SK-N-SH treated with all-trans-retinoic acid at 6 μM for 48 hours (cell line): ENCODE measurements at regions not wholly inside any gene's neighbourhood (a gene's known extent, or its start where the extent isn't known, plus 50 kb on each side); places are given as distances from the start of the nearest gene placed in this dataset.

Source experiments
- BACH2 ChIP-seq: fragments of 250-450 bp; sonication (Bioruptor Pico); IDR thresholded peaks from 2 replicates; pipeline ENCODE4 v1.9.0; 2021; ENCODE audit warnings: mild to moderate bottlenecking, borderline replicate concordance
- CSDC2 ChIP-seq: fragments of 250-450 bp; sonication (Bioruptor Pico); IDR thresholded peaks from 2 replicates; pipeline ENCODE4 v1.5.0; 2020; ENCODE audit warnings: mild to moderate bottlenecking, moderate library complexity
- ESRRG ChIP-seq: fragments of 250-450 bp; sonication (Bioruptor Pico); IDR thresholded peaks from 2 replicates; pipeline ENCODE4 v1.6.1; 2021; ENCODE audit warnings: mild to moderate bottlenecking
- GLIS3 ChIP-seq: fragments of 250-450 bp; sonication (Bioruptor Pico); IDR thresholded peaks from 2 replicates; pipeline ENCODE4 v1.5.0; 2020; ENCODE audit warnings: mild to moderate bottlenecking, moderate library complexity
- OSR1 ChIP-seq: fragments of 250-450 bp; sonication (Bioruptor Pico); IDR thresholded peaks from 2 replicates; pipeline ENCODE4 v1.8.0; 2022; ENCODE audit warnings: moderate library complexity, mild to moderate bottlenecking, inconsistent platforms
- ZFP3 ChIP-seq: fragments of 250-450 bp; sonication (Bioruptor Pico); IDR thresholded peaks from 2 replicates; pipeline ENCODE4 v1.5.0; 2020; ENCODE audit warnings: mild to moderate bottlenecking, moderate library complexity
- ZNF8 ChIP-seq: fragments of 450-650 bp; formaldehyde crosslinking; IDR thresholded peaks from 2 replicates; pipeline ENCODE4 v1.5.0; 2020; ENCODE audit warnings: mild to moderate bottlenecking, moderate library complexity
- TF ChIP-seq, protein P1 (sequence below): fragments of 250-450 bp; sonication (Bioruptor Pico); IDR thresholded peaks from 2 replicates; pipeline ENCODE4 v1.8.0; 2020; ENCODE audit warnings: mild to moderate bottlenecking, moderate library complexity, borderline replicate concordance
- TF ChIP-seq, protein P2 (sequence below): fragments of 250-450 bp; sonication (Bioruptor Pico); IDR thresholded peaks from 2 replicates; pipeline ENCODE4 v1.5.1; 2020; ENCODE audit warnings: low read depth, mild to moderate bottlenecking, moderate library complexity
- TF ChIP-seq, protein P3 (sequence below): fragments of 250-450 bp; sonication (Bioruptor Pico); IDR thresholded peaks from 2 replicates; pipeline ENCODE4 v1.8.0; 2021; ENCODE audit warnings: low read depth, mild to moderate bottlenecking, moderate library complexity, borderline replicate concordance
- TF ChIP-seq, protein P4 (sequence below): fragments of 250-450 bp; sonication (Bioruptor Pico); IDR thresholded peaks from 2 replicates; pipeline ENCODE4 v1.5.0; 2020; ENCODE audit warnings: mild to moderate bottlenecking, moderate library complexity

DNA sequence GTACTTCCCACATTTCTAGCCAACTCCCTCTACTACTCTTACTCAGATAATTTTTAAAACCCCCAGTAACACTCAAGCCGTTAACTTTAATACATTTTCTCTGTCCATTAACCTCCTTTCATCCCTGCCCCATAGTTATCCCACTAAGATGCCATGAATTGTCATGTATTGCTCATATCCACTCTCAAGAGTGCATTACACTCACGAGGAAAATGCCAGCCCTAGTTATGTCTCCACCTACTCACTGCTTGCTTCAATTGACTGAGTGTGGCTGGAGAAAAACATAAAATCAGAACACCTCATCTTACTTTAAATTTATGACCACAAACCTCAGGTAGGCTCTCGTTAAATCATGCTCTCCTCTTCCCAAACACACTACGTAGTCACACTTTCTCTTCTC is 324.1 kb upstream of the NPSR1 start:
- TF ChIP-seq ZFP3 (CRISPR knock-in tag) (no peak), BACH2 (no peak), ZNF8 (CRISPR knock-in tag) (no peak), ESRRG (no peak), GLIS3 (CRISPR knock-in tag) (no peak), CSDC2 (no peak), OSR1 (CRISPR knock-in tag) (no peak)
- TF ChIP-seq, protein P1, sequence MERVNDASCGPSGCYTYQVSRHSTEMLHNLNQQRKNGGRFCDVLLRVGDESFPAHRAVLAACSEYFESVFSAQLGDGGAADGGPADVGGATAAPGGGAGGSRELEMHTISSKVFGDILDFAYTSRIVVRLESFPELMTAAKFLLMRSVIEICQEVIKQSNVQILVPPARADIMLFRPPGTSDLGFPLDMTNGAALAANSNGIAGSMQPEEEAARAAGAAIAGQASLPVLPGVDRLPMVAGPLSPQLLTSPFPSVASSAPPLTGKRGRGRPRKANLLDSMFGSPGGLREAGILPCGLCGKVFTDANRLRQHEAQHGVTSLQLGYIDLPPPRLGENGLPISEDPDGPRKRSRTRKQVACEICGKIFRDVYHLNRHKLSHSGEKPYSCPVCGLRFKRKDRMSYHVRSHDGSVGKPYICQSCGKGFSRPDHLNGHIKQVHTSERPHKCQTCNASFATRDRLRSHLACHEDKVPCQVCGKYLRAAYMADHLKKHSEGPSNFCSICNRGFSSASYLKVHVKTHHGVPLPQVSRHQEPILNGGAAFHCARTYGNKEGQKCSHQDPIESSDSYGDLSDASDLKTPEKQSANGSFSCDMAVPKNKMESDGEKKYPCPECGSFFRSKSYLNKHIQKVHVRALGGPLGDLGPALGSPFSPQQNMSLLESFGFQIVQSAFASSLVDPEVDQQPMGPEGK, result no peak
- TF ChIP-seq, protein P2, sequence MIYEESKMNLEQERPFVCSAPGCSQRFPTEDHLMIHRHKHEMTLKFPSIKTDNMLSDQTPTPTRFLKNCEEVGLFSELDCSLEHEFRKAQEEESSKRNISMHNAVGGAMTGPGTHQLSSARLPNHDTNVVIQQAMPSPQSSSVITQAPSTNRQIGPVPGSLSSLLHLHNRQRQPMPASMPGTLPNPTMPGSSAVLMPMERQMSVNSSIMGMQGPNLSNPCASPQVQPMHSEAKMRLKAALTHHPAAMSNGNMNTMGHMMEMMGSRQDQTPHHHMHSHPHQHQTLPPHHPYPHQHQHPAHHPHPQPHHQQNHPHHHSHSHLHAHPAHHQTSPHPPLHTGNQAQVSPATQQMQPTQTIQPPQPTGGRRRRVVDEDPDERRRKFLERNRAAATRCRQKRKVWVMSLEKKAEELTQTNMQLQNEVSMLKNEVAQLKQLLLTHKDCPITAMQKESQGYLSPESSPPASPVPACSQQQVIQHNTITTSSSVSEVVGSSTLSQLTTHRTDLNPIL (CRISPR knock-in tag), result no peak
- TF ChIP-seq, protein P3, sequence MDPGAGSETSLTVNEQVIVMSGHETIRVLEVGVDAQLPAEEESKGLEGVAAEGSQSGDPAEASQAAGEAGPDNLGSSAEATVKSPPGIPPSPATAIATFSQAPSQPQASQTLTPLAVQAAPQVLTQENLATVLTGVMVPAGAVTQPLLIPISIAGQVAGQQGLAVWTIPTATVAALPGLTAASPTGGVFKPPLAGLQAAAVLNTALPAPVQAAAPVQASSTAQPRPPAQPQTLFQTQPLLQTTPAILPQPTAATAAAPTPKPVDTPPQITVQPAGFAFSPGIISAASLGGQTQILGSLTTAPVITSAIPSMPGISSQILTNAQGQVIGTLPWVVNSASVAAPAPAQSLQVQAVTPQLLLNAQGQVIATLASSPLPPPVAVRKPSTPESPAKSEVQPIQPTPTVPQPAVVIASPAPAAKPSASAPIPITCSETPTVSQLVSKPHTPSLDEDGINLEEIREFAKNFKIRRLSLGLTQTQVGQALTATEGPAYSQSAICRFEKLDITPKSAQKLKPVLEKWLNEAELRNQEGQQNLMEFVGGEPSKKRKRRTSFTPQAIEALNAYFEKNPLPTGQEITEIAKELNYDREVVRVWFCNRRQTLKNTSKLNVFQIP (CRISPR knock-in tag), result no peak
- TF ChIP-seq, protein P4, sequence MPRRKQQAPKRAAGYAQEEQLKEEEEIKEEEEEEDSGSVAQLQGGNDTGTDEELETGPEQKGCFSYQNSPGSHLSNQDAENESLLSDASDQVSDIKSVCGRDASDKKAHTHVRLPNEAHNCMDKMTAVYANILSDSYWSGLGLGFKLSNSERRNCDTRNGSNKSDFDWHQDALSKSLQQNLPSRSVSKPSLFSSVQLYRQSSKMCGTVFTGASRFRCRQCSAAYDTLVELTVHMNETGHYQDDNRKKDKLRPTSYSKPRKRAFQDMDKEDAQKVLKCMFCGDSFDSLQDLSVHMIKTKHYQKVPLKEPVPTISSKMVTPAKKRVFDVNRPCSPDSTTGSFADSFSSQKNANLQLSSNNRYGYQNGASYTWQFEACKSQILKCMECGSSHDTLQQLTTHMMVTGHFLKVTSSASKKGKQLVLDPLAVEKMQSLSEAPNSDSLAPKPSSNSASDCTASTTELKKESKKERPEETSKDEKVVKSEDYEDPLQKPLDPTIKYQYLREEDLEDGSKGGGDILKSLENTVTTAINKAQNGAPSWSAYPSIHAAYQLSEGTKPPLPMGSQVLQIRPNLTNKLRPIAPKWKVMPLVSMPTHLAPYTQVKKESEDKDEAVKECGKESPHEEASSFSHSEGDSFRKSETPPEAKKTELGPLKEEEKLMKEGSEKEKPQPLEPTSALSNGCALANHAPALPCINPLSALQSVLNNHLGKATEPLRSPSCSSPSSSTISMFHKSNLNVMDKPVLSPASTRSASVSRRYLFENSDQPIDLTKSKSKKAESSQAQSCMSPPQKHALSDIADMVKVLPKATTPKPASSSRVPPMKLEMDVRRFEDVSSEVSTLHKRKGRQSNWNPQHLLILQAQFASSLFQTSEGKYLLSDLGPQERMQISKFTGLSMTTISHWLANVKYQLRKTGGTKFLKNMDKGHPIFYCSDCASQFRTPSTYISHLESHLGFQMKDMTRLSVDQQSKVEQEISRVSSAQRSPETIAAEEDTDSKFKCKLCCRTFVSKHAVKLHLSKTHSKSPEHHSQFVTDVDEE (CRISPR knock-in tag), result no peak
